NB4 (cell line): ENCODE measurements at regions not wholly inside any gene's neighbourhood (a gene's known extent, or its start where the extent isn't known, plus 50 kb on each side); places are given as distances from the start of the nearest gene placed in this dataset.

Experiments
- DNase-seq: peaks from one replicate; pipeline ENCODE4 v3.0.0; 2010; ENCODE audit warnings: low read depth
- H3K4me3 ChIP-seq: one replicate; pipeline ENCODE4 v1.5.1; 2011; ENCODE audit warnings: mild to moderate bottlenecking, low read depth, low read length, moderate library complexity
- CTCF ChIP-seq: IDR thresholded peaks from one replicate; pipeline ENCODE4 v1.5.1; 2012; ENCODE audit warnings: low read depth, low read length
- MAX ChIP-seq: IDR thresholded peaks from 2 replicates; pipeline ENCODE4 v1.6.1; 2011; ENCODE audit warnings: low read depth, low read length
- MYC ChIP-seq: IDR thresholded peaks from 2 replicates; pipeline ENCODE4 v1.6.1; 2011; ENCODE audit warnings: low read depth, low read length
- POLR2A ChIP-seq: IDR thresholded peaks from 2 replicates; pipeline ENCODE4 v1.6.1; 2011; ENCODE audit warnings: mild to moderate bottlenecking; ENCODE audit not compliant: insufficient read length; ENCODE audit errors: extremely low read depth

- TF ChIP-seq MYC = no peak
- TF ChIP-seq MAX = no peak
- TF ChIP-seq CTCF = no peak
- no peak for DNase-seq
These were observed 1095.2 kb downstream of the GRIK2 start for GRCh38 chr6:102488729-102489128.

DNA sequence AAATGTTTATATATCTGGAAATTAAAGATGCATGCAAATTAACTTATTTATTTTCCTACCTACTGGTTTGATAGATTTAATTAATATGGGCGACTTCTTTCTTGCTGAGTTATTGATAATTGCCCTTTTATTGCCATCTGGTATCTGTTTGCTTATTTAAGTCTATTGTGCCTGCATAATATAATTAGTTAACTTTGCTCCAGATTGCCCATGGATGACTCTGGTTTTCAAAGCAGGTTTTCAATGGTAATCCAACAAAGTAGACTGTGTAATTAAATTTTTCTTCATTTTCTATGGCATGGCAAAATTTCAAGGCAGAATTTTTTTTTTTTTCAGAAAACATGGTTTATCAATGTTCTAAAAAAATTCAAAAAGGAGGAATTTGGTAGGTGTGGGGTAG is 1092.0 kb downstream of the GRIK2 start:
- no peak overlapping the region for H3K4me3 ChIP-seq
- DNase-seq = no peak
- TF ChIP-seq MYC = no peak
- no peak for TF ChIP-seq POLR2A
- TF ChIP-seq CTCF = no peak
- TF ChIP-seq MAX = no peak

More at GRCh38 chr6:102488729-102489128, 1095.2 kb downstream of the GRIK2 start:
- no peak overlapping the region for H3K4me3 ChIP-seq

DNA sequence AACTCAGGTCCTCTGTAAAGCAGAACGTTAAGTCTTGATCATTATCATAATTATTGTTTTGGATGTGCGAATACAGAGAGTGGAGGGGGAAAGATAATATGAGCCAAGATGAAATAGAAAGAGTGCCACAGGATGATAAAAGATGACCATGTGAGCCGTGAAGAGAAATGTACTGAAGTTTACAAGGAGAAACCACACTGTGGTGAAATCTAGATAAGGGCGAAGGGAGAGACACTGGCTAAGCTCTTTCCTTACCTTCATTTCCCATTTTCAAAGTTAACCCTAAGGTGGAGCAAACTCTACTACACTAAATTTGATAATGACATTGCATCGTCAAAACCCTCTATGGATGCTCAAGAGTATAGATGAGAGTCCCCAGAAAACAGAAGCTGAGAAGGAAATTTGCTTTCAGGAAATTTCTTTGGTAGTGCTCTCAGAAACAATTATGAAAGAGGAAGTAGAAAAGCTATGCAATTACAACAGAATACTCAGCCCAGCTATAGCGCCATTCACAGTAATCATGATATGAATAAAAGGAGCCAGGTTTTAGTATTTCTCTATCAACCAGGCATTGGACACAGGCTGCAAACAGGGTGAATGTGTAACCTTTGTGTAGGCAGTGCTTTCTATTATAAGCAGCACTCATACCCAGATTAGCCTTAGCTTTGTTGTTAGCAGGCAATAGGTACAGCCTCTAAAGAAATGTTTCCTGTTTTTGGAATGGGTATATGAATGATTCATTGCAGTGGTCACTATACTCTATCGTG is 1080.7 kb downstream of the GRIK2 start:
- peak overlapping the region; percentile 32 for H3K4me3 ChIP-seq
- no peak for TF ChIP-seq POLR2A
- no peak for TF ChIP-seq MYC
- TF ChIP-seq CTCF = no peak
- DNase-seq = peak; percentile 63

- no peak for TF ChIP-seq MAX
- no peak for TF ChIP-seq CTCF
- no peak for TF ChIP-seq MYC
- TF ChIP-seq POLR2A = no peak
- no peak overlapping the region for H3K4me3 ChIP-seq
- no peak for DNase-seq
These were observed 1065.5 kb downstream of the GRIK2 start for GRCh38 chr6:102458990-102459389.

GRCh38 chr6:102438171-102438570 is 1044.7 kb downstream of the GRIK2 start:
- no peak for DNase-seq
- H3K4me3 ChIP-seq = no peak overlapping the region
- TF ChIP-seq POLR2A (no peak), MAX (no peak), CTCF (no peak), MYC (no peak)
